HS-27A (cell line): ENCODE measurements at regions not wholly inside any gene's neighbourhood (a gene's known extent, or its start where the extent isn't known, plus 50 kb on each side); places are given as distances from the start of the nearest gene placed in this dataset.
"Not testable (repeated sequence)": the region's sequence is repeated elsewhere in the genome, so short reads cannot be mapped to it uniquely, and the experiment has no call there.

Experiments used
- DNase-seq: peaks from one replicate; pipeline ENCODE4 v3.0.0-alpha.2; 2012; ENCODE audit warnings: low read depth, missing footprints

DNA sequence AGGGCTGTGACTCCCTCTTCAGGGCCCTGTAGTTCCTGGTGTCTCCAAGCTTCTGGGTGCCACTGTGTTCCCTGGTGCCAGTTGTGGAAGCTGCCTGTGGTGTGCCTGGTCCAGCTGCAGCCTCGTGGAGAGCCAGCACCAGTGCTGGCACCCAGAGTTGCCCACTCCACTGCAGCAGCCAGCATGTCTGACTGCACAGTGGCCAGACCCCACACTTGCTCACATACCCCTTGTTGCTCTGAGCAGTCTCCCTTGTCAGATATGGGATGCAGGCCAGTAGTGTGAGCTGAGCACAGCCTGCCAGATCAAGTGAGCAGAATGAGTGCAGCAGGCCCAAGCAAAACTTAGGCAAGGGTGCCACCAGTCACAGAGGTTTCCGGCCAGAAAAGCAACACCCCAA, 108.6 kb downstream of the ZMAT1 start:
- no peak for DNase-seq

GRCh38 chrX:101817739-101818138, 114.1 kb downstream of the ZMAT1 start:
- not testable (repeated sequence) for DNase-seq

GRCh38 chrX:101813200-101813599, 118.6 kb downstream of the ZMAT1 start:
- DNase-seq, result no peak

GRCh38 chrX:101803451-101803850, 128.4 kb downstream of the ZMAT1 start:
- no peak for DNase-seq

GRCh38 chrX:101799387-101799786, 132.4 kb downstream of the ZMAT1 start:
- peak; percentile 60 for DNase-seq

DNA sequence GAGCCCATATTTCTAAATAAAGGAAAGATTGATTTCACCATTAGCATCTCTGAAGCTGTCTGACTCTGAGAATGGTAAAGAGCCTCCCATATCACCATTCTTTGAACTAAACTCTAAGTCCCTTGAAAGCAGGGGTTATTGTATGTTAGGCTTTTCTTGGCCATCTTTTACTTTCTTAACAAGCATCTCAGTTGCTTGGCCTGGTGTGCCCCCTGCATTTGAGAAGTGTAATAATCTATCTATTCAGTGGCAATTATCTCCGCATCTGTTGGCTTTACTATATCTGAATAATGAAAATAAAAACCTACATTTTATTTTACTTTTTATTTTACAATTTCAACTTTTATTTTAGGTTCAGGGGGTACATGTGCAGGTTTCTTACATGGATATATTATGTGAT, 128.3 kb upstream of the ARMCX2 start:
- no peak for DNase-seq

DNA sequence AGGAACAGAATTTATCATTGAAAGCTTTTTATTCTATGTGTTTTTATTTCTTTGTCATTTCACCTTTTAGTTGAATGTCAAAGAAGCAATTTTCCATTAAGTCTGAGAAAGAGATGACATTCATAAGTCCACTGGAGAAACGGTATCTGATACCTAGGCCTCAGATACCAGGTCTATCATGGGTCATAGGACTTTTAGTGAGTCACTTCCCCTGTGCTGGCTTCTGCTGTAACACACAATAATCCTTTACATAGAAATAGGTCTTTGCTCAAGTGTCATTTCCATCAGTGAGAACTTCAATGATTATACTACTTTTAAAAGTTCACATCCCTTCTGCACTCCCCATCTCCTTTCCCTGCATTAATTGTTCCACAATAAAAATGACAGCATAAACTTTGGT, 125.5 kb upstream of the ARMCX2 start:
- DNase-seq, result no peak

GRCh38 chrX:101780421-101780820, 120.8 kb upstream of the ARMCX2 start:
- DNase-seq, result not testable (repeated sequence)

GRCh38 chrX:101774340-101774739, 114.7 kb upstream of the ARMCX2 start:
- DNase-seq, result no peak

GRCh38 chrX:101764538-101764937, 104.9 kb upstream of the ARMCX2 start:
- no peak for DNase-seq

GRCh38 chrX:101759000-101759399, 99.3 kb upstream of the ARMCX2 start:
- DNase-seq, result peak; percentile 1

- no peak for DNase-seq
Observed at GRCh38 chrX:101750744-101751143, 91.1 kb upstream of the ARMCX2 start.

GRCh38 chrX:101749436-101749835, 89.8 kb upstream of the ARMCX2 start:
- no peak for DNase-seq

GRCh38 chrX:101745046-101745445, 85.4 kb upstream of the ARMCX2 start:
- DNase-seq, result no peak

DNA sequence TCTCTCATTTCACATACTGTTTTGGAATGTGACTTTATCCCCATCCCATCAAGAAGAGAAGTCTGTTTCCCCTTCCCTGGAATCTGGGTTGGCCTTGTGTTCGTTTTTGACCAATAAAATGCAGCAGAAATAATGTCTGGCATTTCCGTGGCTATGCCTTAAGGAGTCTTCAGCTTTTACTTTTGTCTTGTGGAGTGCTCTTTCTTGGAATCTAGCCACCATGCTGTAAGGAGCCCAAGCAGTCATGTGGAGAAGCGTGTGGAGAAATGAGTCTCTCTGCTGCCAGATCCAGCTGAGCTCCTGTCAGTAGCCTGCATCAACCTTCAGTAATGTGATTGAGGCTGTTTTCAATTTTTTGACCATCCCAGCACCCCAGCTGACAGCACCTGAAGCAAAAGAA, 84.4 kb upstream of the ARMCX2 start:
- DNase-seq, result no peak

- no peak for DNase-seq
Observed at GRCh38 chrX:101740642-101741041, 81.0 kb upstream of the ARMCX2 start.

DNA sequence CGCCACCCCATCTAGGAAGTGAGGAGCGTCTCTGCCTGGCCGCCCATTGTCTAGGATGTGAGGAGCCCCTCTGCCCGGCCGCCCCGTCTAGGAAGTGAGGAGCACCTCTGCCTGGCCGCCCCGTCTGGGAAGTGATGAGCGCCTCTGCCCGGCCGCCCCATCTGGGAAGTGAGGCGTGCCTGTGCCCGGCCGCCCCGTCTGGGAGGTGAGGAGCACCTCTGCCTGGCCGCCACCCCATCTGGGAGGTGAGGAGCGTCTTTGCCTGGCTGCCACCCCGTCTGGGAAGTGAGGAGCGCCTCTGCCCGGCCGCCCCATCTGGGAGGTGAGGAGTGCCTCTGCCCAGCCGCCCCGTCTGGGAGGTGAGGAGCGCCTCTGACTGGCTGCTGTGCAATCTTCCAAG, 79.2 kb upstream of the ARMCX2 start:
- not testable (repeated sequence) for DNase-seq

DNA sequence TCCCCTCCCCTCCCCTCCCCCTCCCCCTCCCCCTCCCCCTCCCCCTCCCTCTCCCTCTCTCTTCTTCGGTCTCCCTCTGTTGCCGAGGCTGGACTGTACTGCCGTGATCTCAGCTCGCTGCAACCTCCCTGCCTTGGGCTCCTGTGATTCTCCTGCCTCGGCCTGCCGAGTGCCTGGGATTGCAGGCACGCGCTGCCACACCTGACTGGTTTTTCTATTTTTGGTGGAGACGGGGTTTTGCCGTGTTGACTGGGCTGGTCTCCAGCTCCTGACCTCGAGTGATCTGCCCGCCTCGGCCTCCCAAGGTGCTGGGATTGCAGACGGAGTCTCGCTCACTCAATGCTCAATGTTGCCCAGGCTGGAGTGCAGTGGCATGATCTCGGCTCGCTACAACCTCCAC, 78.8 kb upstream of the ARMCX2 start:
- DNase-seq, result not testable (repeated sequence)

DNA sequence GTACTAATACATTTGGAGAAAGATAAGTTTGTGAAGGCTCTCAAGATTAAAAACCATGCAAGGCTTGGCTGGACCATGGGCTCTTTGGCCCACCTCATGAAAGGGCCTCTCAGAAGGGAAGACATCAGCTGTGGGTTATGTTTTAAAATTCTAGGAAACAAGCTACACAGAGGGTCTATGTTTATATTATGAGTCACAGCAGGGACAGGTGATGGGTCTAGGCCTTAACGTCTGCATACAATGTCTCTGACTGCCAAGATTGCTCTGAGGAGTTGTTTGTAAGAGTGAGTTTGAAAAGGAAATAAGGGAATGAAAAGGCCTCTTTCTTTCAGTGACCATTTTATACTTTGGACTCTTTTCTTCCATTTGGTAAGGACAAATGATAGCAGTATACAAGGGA, 77.0 kb upstream of the ARMCX2 start:
- no peak for DNase-seq

DNA sequence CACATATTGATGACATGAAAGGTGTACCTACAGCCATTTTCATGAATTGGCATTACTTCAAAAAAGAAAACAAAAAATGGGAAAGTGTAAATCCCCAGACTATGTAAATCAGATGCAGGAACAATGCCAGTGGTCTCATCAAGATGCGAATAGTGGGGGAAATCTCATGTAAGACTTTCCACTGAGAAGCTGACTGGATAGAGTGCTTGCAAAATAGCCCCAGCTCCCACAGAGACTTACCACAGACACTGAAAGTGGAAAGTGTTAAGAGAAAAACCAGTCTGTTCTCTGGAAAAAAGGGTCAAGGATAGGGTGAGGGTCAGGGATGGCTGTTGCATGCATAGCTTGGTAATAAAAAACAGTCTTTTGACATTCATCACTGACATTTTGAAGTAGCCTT, 73.2 kb upstream of the ARMCX2 start:
- no peak for DNase-seq

- no peak for DNase-seq
Observed at GRCh38 chrX:101729986-101730385, 70.3 kb upstream of the ARMCX2 start.
